NT2/D1 (cell line): ENCODE measurements at regions not wholly inside any gene's neighbourhood (a gene's known extent, or its start where the extent isn't known, plus 50 kb on each side); places are given as distances from the start of the nearest gene placed in this dataset.

Source experiments
- DNase-seq: peaks from one replicate; pipeline ENCODE4 v3.0.0-alpha.2; 2011; ENCODE audit warnings: low read depth, low spot score
- H3K27me3 ChIP-seq: 2 replicates; pipeline ENCODE4 v1.6.0; 2011; ENCODE audit warnings: mild to moderate bottlenecking; ENCODE audit not compliant: insufficient read length, insufficient read depth
- H3K36me3 ChIP-seq: 2 replicates; pipeline ENCODE4 v1.6.1; 2011; ENCODE audit warnings: mild to moderate bottlenecking, low read length, mixed read lengths; ENCODE audit not compliant: insufficient read depth, insufficient read length
- H3K4me1 ChIP-seq: 2 replicates; pipeline ENCODE4 v1.5.1; 2011; ENCODE audit not compliant: insufficient read depth, insufficient read length
- H3K4me3 ChIP-seq: 2 replicates; pipeline ENCODE4 v1.5.1; 2011; ENCODE audit warnings: low read depth; ENCODE audit not compliant: insufficient read length
- H3K9ac ChIP-seq: 2 replicates; pipeline ENCODE4 v1.6.0; 2011; ENCODE audit warnings: low read depth; ENCODE audit not compliant: insufficient read length
- H3K9me3 ChIP-seq: 2 replicates; pipeline ENCODE4 v1.5.1; 2011; ENCODE audit warnings: mild to moderate bottlenecking, low read length; ENCODE audit not compliant: insufficient read depth
- SUZ12 ChIP-seq: IDR thresholded peaks from 2 replicates; pipeline ENCODE4 v1.6.1; 2011; ENCODE audit not compliant: insufficient read length, insufficient read depth; ENCODE audit errors: extremely low read depth
- YY1 ChIP-seq: IDR thresholded peaks from 2 replicates; pipeline ENCODE4 v1.6.1; 2011; ENCODE audit not compliant: insufficient read length, insufficient read depth
- ZNF274 ChIP-seq: IDR thresholded peaks from 2 replicates; pipeline ENCODE4 v1.6.1; 2011; ENCODE audit warnings: mild to moderate bottlenecking, low read depth, low read length

- no peak overlapping the region for H3K9ac ChIP-seq
- TF ChIP-seq YY1 (no peak), ZNF274 (no peak), SUZ12 (no peak)
Observed at GRCh38 chr16:13606804-13607203, 313.1 kb upstream of the ERCC4 start.

GRCh38 chr16:13607289-13607688, 312.7 kb upstream of the ERCC4 start:
- TF ChIP-seq ZNF274 (no peak), YY1 (no peak), SUZ12 (no peak)
- H3K9ac ChIP-seq: no peak overlapping the region
- no peaks in the 10 kb centered on the region for H3K9me3 ChIP-seq
- H3K36me3 ChIP-seq: no peaks in the 10 kb centered on the region
- DNase-seq: no peak
- no peaks in the 10 kb centered on the region for H3K4me1 ChIP-seq
- no peaks in the 10 kb centered on the region for H3K27me3 ChIP-seq
- no peak overlapping the region for H3K4me3 ChIP-seq

More at GRCh38 chr16:13606804-13607203, 313.1 kb upstream of the ERCC4 start:
- Histone ChIP-seq H3K4me1 (no peaks in the 10 kb centered on the region), H3K9me3 (no peaks in the 10 kb centered on the region), H3K4me3 (no peak overlapping the region), H3K27me3 (no peaks in the 10 kb centered on the region), H3K36me3 (no peaks in the 10 kb centered on the region)
- no peak for DNase-seq

- no peak for TF ChIP-seq YY1
- no peak for TF ChIP-seq SUZ12
- TF ChIP-seq ZNF274: no peak
- Histone ChIP-seq H3K9ac (no peak overlapping the region), H3K4me3 (no peak overlapping the region), H3K36me3 (no peaks in the 10 kb centered on the region), H3K27me3 (no peaks in the 10 kb centered on the region), H3K4me1 (no peaks in the 10 kb centered on the region), H3K9me3 (no peaks in the 10 kb centered on the region)
- no peak for DNase-seq
Observed at GRCh38 chr16:13611596-13611995, 308.4 kb upstream of the ERCC4 start.

- DNase-seq: no peak
- no peaks in the 10 kb centered on the region for H3K36me3 ChIP-seq
- no peak overlapping the region for H3K4me3 ChIP-seq
- no peaks in the 10 kb centered on the region for H3K4me1 ChIP-seq
- no peaks in the 10 kb centered on the region for H3K27me3 ChIP-seq
- no peaks in the 10 kb centered on the region for H3K9me3 ChIP-seq
- H3K9ac ChIP-seq: no peak overlapping the region
- no peak for TF ChIP-seq YY1
- TF ChIP-seq SUZ12: no peak
- no peak for TF ChIP-seq ZNF274
Observed at GRCh38 chr16:13612623-13613022, 307.3 kb upstream of the ERCC4 start.

- H3K4me3 ChIP-seq: no peak overlapping the region
- TF ChIP-seq SUZ12 (no peak), YY1 (no peak), ZNF274 (no peak)
- H3K36me3 ChIP-seq: no peaks in the 10 kb centered on the region
- no peak for DNase-seq
- H3K4me1 ChIP-seq: no peaks in the 10 kb centered on the region
- H3K27me3 ChIP-seq: no peaks in the 10 kb centered on the region
- no peaks in the 10 kb centered on the region for H3K9me3 ChIP-seq
- no peak overlapping the region for H3K9ac ChIP-seq
Observed at GRCh38 chr16:13613165-13613564, 306.8 kb upstream of the ERCC4 start.

GRCh38 chr16:13621639-13622038, 298.3 kb upstream of the ERCC4 start:
- Histone ChIP-seq H3K36me3 (no peaks in the 10 kb centered on the region), H3K4me1 (no peaks in the 10 kb centered on the region), H3K9ac (no peak overlapping the region), H3K9me3 (peaks cover 11% of the 10 kb centered on the region), H3K4me3 (no peak overlapping the region), H3K27me3 (no peaks in the 10 kb centered on the region)
- no peak for TF ChIP-seq YY1
- peak; percentile 72 for DNase-seq

- no peak for DNase-seq
- no peak for TF ChIP-seq ZNF274
- no peak for TF ChIP-seq YY1
- TF ChIP-seq SUZ12: no peak
- no peak overlapping the region for H3K4me3 ChIP-seq
- H3K36me3 ChIP-seq: no peaks in the 10 kb centered on the region
- H3K27me3 ChIP-seq: no peaks in the 10 kb centered on the region
- H3K4me1 ChIP-seq: no peaks in the 10 kb centered on the region
- H3K9ac ChIP-seq: no peak overlapping the region
- peaks cover 5% of the 10 kb centered on the region; the same call in 1 of the 2 replicates for H3K9me3 ChIP-seq
Observed at GRCh38 chr16:13628156-13628555, 291.8 kb upstream of the ERCC4 start.

GRCh38 chr16:13629704-13630103, 290.2 kb upstream of the ERCC4 start:
- H3K9me3 ChIP-seq: peaks cover 5% of the 10 kb centered on the region; the same call in 1 of the 2 replicates
- no peaks in the 10 kb centered on the region for H3K27me3 ChIP-seq
- H3K4me3 ChIP-seq: no peak overlapping the region
- TF ChIP-seq SUZ12 (no peak), ZNF274 (no peak), YY1 (no peak)
- no peak overlapping the region for H3K9ac ChIP-seq
- H3K4me1 ChIP-seq: no peaks in the 10 kb centered on the region
- no peak for DNase-seq
- H3K36me3 ChIP-seq: no peaks in the 10 kb centered on the region
